ENCODE measurements at regions not wholly inside any gene's neighbourhood (a gene's known extent, or its start where the extent isn't known, plus 50 kb on each side); places are given as distances from the start of the nearest gene placed in this dataset.

DNA sequence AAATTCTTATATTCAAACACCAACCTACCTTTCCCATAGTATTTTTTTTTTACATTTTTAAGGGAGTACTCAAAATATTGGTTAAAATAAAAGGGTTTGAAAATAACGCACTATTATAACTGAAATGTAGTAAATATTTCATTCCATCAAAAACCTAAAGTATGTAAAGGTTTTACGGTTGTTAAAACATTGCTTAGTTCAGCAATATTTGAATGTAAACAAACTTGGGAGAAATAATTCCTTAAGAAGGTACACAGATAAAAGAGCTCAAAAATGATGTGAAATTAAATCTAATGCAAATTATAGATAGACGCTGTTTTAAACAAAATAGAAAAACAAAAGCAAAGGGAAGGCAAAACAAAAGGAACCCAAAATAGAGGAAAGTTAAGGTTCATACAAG lies 1476.9 kb downstream of the PCDH18 start:
- Histone ChIP-seq H4K20me1 (ENCODE audit: insufficient read depth, low read length) (no peaks in the 10 kb centered on the region), H3K4me2 (ENCODE audit: low read length) (no peak overlapping the region), H3K4me3 (ENCODE audit: low read depth, low read length, poor library complexity, severe bottlenecking) (no peak overlapping the region), H3K9me3 (ENCODE audit: low read length) (no peaks in the 10 kb centered on the region), H3F3A (ENCODE audit: insufficient read depth, low read length) (no peaks in the 10 kb centered on the region), H3K27me3 (ENCODE audit: insufficient read depth, low read length) (no peaks in the 10 kb centered on the region), H3K79me2 (ENCODE audit: insufficient read depth, low read length) (no peaks in the 10 kb centered on the region), H3K9me2 (ENCODE audit: low read depth, low read length) (no peaks in the 10 kb centered on the region), H3K27ac (ENCODE audit: low read depth, low read length, poor library complexity, severe bottlenecking) (no peak overlapping the region), H3K36me3 (ENCODE audit: insufficient read depth, low read length) (no peaks in the 10 kb centered on the region), H3K9ac (ENCODE audit: low read length) (no peak overlapping the region), H2AFZ (ENCODE audit: low read length) (no peak overlapping the region), H3K4me1 (ENCODE audit: insufficient read depth, low read length, severe bottlenecking) (no peaks in the 10 kb centered on the region)
- TF ChIP-seq, protein P1, sequence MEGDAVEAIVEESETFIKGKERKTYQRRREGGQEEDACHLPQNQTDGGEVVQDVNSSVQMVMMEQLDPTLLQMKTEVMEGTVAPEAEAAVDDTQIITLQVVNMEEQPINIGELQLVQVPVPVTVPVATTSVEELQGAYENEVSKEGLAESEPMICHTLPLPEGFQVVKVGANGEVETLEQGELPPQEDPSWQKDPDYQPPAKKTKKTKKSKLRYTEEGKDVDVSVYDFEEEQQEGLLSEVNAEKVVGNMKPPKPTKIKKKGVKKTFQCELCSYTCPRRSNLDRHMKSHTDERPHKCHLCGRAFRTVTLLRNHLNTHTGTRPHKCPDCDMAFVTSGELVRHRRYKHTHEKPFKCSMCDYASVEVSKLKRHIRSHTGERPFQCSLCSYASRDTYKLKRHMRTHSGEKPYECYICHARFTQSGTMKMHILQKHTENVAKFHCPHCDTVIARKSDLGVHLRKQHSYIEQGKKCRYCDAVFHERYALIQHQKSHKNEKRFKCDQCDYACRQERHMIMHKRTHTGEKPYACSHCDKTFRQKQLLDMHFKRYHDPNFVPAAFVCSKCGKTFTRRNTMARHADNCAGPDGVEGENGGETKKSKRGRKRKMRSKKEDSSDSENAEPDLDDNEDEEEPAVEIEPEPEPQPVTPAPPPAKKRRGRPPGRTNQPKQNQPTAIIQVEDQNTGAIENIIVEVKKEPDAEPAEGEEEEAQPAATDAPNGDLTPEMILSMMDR (IDR thresholded peaks at IDR 0.05; ENCODE audit: low read length): no peak
- no peak for TF ChIP-seq EZH2 (IDR thresholded peaks at IDR 0.05; ENCODE audit: borderline replicate concordance, low read length)

DNA sequence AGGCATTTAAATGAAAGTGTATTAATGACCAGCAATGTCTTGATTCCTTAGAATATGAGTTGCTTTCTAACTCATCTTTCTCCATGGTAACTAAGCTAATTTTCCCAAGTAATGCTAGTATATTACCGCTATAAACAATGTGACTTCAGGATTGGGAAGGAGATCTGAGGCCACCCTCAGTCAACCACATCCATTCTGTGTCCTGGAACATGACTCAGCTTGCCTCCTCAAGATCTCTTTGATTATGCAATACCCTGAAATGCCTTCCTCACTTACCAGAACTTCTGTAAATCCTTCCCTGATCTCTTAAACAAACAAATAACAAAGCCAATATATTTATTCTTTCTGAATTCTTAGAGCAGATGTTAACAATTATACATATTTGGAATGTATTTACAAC lies 1495.5 kb downstream of the PCDH18 start:
- no peak for TF ChIP-seq EZH2 (IDR thresholded peaks at IDR 0.05; ENCODE audit: borderline replicate concordance, low read length)
- TF ChIP-seq, protein P1 (IDR thresholded peaks at IDR 0.05; ENCODE audit: low read length): no peak
- no peaks in the 10 kb centered on the region for H3K79me2 ChIP-seq (ENCODE audit: insufficient read depth, low read length)
- H2AFZ ChIP-seq (ENCODE audit: low read length): no peak overlapping the region
- no peak overlapping the region for H3K4me3 ChIP-seq (ENCODE audit: low read depth, low read length, poor library complexity, severe bottlenecking)
- H3K4me2 ChIP-seq (ENCODE audit: low read length): no peak overlapping the region
- H3K9ac ChIP-seq (ENCODE audit: low read length): no peak overlapping the region
- no peaks in the 10 kb centered on the region for H3K9me3 ChIP-seq (ENCODE audit: low read length)
- no peaks in the 10 kb centered on the region for H3K27me3 ChIP-seq (ENCODE audit: insufficient read depth, low read length)
- H3K36me3 ChIP-seq (ENCODE audit: insufficient read depth, low read length): no peaks in the 10 kb centered on the region
- H4K20me1 ChIP-seq (ENCODE audit: insufficient read depth, low read length): no peaks in the 10 kb centered on the region
- no peak overlapping the region for H3K27ac ChIP-seq (ENCODE audit: low read depth, low read length, poor library complexity, severe bottlenecking)
- no peaks in the 10 kb centered on the region for H3K4me1 ChIP-seq (ENCODE audit: insufficient read depth, low read length, severe bottlenecking)
- H3F3A ChIP-seq (ENCODE audit: insufficient read depth, low read length): no peaks in the 10 kb centered on the region
- H3K9me2 ChIP-seq (ENCODE audit: low read depth, low read length): no peaks in the 10 kb centered on the region

DNA sequence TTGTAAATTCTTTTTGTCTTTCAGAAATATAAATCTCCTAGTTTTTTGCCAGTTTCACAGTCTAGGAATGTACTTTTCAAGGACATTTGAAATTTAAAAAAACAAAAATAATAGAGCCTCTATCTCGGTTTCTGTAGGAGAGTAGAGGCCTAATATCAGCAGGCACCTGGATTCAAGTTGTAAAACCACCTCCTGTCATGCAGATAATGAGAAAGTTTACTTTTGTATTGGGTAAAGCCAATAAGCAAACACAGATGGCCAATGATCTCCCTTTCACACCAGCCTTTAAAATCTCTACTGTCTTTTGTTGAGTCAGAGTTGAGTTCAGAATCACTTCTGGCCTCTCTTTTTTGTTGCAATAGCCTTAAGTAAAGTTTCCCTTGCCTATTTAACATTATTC lies 1499.9 kb downstream of the PCDH18 start:
- H2AFZ ChIP-seq (ENCODE audit: low read length): no peak overlapping the region
- H3K27me3 ChIP-seq (ENCODE audit: insufficient read depth, low read length): no peaks in the 10 kb centered on the region
- no peaks in the 10 kb centered on the region for H4K20me1 ChIP-seq (ENCODE audit: insufficient read depth, low read length)
- H3K9ac ChIP-seq (ENCODE audit: low read length): no peak overlapping the region
- H3K27ac ChIP-seq (ENCODE audit: low read depth, low read length, poor library complexity, severe bottlenecking): no peak overlapping the region
- no peaks in the 10 kb centered on the region for H3K79me2 ChIP-seq (ENCODE audit: insufficient read depth, low read length)
- H3F3A ChIP-seq (ENCODE audit: insufficient read depth, low read length): no peaks in the 10 kb centered on the region
- H3K4me3 ChIP-seq (ENCODE audit: low read depth, low read length, poor library complexity, severe bottlenecking): no peak overlapping the region
- H3K36me3 ChIP-seq (ENCODE audit: insufficient read depth, low read length): no peaks in the 10 kb centered on the region
- no peaks in the 10 kb centered on the region for H3K9me2 ChIP-seq (ENCODE audit: low read depth, low read length)
- no peaks in the 10 kb centered on the region for H3K4me1 ChIP-seq (ENCODE audit: insufficient read depth, low read length, severe bottlenecking)
- H3K4me2 ChIP-seq (ENCODE audit: low read length): no peak overlapping the region
- TF ChIP-seq EZH2 (IDR thresholded peaks at IDR 0.05; ENCODE audit: borderline replicate concordance, low read length): no peak
- TF ChIP-seq, protein P1 (IDR thresholded peaks at IDR 0.05; ENCODE audit: low read length): no peak
- H3K9me3 ChIP-seq (ENCODE audit: low read length): no peaks in the 10 kb centered on the region

Data from OCI-LY1 (cell line).